SIG-M5 treated with dmso at 0.1 percent for 504 hours (cell line): ENCODE measurements at regions not wholly inside any gene's neighbourhood (a gene's known extent, or its start where the extent isn't known, plus 50 kb on each side); places are given as distances from the start of the nearest gene placed in this dataset.

ENCODE experiments used
- DNase-seq: peaks from one replicate; lab custom pipeline; 2025; ENCODE audit not compliant: unreplicated experiment; lab: John Stamatoyannopoulos, UW

DNA sequence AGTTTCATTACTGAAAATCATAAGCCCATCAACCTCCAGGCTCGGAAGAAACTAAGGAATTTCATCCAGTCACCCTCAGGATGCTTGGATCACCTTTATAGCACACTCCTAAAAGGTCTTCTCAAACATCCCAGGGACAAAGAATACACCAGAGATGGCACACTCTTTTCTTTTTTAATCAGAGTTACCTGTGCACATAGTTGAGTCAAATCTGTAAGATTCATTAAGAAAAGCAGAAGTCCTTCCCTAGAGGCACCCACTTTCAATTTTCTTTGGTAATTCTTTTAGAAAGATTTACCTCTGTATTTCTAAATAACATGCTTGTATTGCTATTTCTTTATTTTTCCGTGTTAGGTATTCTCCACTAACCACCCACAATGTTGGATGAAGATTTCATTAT is 50.6 kb upstream of the IL6 start:
- DNase-seq: no peak

DNA sequence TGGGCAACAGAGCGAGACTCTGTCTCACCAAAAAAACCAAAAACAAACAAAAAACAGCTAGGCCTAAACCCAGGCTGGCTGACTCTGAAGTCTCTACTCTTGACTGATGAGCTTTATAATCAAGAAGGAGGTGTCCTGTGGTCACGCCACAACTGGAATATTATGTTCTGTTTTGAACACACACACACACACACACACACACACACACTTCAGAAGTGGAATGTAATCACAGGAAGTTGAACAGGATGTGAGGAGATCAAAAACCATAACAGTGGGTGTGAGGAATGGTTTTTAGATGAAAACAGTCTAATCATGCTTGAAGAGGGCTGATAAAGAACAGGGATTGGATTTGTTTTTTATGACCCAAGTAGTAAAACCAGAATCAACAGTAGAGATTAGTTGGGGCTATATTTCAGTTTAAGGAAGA is 51.1 kb upstream of the IL6 start:
- DNase-seq: no peak

DNA sequence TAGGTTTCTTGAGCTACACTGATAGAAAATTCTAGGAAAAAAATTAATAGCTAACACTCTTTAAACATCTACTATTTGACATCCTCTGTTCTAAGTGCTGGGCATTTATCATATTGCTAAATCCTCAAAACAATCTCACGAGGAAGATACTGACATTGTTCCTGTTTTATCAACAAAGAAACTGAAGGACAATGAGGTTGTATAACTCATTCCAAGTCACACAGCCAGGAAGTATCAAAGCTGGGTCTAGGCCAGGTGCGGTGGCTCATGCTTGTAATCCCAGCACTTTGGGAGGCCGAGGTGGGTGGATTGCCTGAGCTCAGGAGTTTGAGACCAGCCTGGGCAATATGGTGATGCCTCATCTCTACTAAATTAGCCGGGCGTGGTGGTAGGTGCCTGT is 51.6 kb upstream of the IL6 start:
- DNase-seq: no peak

DNA sequence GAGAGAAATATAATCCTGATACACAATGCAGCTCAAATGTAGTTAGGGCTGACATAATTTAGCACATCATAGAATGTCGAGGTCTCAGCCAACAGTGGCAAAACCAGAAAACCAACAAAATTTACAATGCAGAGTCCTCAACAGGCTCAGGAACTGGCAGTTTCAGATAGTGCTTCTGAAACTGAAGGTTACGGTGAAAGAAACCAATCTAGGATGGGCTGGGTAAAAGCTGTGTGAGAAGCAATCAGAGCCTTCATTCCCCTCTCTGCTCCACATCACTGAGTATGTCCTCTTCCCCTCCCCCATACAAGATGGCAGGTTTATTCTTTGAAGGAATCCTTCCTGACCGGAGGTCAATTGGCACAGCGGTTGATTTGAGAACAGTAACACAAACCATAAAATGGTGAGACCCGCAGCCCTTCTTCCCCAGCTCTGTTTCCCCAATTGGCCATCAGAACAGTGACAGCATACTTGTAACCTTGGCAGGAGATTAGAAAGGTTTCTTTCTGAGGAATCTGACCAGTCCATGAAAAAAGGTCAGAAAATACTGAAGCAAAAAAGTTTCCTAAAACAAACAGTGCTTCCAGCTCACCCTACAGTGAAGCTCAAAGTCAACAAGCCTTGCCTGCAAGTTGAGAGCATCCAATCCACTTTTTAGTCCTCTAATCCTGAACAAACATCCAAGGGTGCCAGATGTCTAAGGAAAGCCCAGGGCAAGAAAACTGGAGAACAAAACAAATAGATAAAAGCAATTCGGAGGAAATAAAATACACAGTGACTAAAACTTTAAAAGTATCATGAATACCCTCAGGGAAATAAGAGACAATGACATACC is 53.9 kb upstream of the IL6 start:
- DNase-seq: no peak

DNA sequence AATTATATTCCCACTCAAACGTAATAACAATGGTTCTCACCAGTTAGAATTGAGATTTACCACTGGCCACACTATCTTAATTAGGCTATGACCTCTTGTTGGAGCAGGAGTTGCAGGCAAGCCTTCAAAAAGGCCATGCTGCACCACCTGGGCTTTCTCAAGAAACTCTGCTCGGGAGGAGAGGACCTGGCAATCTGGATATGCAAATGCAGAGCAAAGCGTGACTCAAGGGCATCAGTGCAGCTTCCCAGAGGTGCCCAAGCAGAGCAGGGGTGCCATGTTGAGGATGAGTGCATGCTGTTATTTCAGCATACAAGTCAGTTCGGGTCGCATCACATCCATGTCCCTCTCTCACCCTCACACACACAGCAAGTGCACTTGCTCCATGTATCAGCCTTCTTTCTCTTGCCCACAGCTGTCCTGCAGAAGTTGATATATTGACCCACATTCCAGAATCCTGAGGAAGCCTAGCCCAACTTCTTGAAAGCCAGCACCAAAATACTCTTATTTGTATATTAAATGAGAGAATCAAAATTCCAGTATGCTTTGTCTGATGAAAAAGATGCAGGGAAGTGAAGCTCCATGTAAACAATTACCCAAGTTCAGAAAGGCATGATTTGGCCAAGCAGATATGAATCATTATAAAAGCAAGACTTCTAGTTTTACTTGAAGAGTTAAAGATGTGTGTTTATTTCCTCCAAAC is 55.7 kb upstream of the IL6 start:
- no peak for DNase-seq

DNA sequence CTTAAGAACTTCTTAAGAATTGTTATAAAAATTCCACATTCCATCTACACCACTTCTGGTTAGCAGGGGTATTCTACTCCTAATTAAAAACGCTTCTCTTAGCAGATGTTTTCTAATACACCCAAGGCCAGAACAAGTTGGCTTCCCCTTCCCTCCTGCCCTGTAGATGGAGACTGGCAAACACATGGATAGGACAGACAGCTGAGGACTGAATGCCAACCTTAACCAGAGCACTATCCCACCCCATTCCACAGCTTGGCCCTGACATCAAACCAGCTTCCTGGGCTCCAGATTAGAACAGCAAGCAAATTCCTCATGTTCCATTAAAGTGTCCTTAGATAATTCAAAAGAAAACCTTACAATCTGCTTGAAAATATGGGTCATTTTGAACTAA is 56.6 kb upstream of the IL6 start:
- DNase-seq: no peak

DNA sequence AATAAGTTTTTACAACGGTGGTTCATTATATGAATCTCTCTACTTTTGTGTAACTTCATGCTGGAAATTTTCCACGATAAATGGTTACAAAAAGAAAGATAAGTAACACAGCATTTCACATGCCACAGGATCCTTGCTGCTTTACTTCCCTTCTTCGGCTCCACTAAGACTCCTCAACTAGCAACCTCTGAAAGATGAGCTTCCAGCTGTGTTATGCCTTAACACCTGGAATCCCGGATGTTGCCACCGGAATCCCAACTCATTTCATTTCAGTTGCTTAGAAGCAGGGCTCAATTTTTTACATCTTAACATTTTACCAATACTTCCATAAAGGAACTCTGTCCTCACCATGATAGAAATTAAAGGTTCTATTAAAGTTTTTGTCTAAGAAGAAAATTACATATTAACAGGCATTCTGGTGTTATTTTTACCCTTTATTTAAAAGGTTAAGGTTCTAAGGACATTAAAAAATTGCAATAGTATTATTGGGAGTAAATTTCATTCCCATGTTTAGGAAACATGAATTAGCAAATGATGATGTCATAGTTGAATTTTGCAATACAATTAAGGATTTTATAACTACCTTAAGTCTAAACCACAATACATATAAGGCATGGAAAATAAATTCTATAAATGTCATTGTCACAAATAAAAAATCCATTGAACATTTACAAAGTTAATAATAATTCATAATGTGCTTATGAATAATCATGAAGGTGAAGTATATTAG is 57.1 kb upstream of the IL6 start:
- no peak for DNase-seq

DNA sequence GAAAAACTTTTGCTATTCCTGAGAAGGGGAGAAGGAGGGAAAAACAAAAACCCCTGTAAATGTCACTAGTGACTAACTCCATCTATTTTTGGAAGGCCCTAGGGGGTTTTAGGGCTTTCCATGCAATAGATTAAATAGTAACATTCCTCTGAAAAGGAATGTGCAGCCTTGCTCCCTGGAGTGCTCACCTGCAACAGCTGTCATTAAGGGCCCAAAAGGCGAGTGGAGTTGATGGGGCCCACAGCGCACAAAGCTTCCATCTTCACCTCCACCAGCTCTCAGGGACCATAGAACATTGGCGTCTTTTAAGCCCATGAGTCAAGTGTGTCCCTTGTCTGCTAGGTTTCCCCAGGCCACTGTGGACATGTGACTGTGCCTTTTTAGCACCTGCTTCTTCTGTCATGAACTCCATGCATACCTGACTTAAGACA is 58.0 kb upstream of the IL6 start:
- DNase-seq: no peak

DNA sequence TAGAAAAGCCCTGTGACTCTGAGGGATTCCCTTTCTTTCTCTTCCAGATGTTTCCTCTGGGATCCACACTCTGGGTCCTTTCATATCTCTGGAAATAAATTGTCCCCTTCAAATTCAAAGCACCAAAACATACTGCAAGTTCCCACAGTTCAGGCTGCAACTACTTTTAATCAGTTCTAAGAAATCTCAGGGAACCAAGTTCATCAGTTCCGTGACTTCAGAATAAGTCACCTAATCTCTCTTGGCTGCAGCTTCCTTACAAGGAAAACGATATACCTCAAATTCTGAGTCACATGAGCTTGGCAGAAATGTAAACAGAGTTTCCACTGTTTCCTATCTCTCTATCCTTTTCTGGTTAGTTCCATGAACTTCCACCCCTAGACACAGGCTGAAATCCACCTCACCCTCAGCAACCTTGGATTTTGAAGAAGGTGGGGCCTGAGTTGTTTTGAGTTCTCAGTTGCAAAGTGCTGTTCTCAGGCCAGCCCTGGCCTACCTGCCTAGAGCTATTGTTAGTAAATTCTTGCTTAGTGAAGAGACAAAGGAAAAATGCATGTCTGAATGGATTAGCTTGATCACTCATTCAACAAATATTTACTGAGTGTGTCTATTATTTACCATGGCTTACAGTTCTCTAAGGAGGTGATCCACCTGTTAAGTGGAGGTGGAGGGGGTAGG is 59.3 kb upstream of the IL6 start:
- DNase-seq: no peak

DNA sequence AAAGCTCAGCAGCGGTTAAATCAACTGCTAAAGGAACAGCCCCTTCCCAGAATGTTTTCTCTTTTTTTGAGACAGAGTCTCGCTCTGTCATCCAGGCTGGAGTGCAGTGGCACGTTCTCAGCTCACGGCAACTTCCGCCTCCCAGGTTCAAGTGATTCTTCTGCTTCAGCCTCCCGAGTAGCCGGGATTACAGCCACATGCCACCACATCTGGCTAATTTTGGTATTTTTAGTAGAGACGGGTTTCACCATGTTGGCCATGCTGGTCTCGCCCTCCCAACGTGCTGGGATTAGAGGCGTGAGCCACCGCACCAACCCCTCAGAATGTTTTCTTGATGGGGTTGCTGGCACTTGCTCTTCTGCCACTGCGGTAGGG is 59.8 kb upstream of the IL6 start:
- no peak for DNase-seq

DNA sequence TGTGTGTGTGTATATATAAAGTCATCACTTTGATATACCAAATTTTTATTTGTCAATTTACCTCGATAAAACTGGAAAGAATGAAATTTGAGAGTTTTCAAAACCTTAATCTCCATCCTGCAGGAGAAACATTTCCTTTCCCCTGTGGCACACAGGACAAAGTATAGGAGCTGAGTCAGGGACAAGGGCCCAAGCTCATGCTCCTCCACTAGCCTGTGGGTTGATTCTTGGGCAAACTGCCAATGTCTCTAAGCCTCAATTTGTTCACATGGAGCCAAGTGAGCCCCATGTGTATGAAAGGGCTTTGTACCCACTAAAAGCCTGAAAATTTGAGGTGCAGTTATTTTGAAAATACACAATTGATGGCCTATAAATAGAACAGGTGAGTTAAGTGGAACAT is 60.3 kb upstream of the IL6 start:
- no peak for DNase-seq

DNA sequence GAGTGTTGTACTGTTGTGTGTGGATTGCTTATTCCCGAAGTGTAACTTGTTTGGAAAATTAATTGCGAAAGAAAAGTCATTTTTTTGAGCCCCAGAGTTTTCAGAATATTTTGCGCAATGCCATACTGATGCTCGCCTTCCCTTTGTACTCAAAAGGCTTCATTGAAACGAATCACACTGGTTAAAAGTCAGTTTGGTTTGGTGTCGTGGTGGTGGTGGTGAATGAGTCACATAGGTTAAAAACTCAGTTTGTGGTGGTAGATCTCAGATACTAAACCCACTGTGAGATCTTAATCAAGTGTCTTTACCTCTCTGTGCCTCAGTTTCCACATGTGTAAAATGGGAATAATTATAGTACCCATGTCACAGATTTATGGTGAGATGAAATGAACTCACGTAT is 61.1 kb upstream of the IL6 start:
- no peak for DNase-seq

DNA sequence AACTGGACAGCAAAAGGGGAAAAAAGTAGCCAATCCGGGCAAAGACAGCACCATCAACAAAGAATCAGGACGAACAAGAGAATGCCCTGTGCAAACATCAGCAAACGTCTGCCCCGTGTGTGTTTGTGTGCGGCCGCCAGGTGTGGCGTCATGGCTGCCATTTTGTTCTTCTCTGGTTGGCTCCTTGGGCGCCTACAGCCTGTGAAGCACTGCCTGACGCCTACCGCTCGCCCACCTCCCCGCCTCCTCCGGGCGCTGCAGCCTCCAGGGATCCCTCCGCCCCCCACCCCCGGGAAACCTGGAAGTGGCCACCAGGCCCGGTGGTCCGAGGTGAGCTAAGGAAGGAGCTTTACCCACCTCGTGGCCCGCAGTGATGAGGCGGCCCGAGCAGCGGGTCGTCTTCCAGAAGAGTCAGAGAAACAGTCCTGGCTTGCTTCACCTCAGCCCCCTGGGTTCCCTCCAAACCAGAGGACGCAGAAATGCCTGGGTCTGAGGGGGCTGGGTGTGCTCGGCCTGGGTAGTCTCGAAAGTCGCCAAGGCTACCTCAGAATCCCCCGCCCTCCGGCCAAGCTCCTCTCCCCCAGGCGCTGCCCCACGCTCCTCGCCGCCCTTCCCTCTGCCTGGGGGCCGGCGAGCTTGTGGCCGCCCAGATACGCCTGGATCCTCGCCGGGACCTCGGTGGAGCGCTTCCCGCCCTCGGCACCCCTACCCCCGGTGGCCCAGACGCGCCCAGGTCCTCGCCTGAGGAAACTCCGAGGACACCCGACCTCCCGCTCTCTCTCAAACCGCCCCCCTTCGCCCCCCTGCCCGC is 61.8 kb upstream of the IL6 start:
- no peak for DNase-seq

DNA sequence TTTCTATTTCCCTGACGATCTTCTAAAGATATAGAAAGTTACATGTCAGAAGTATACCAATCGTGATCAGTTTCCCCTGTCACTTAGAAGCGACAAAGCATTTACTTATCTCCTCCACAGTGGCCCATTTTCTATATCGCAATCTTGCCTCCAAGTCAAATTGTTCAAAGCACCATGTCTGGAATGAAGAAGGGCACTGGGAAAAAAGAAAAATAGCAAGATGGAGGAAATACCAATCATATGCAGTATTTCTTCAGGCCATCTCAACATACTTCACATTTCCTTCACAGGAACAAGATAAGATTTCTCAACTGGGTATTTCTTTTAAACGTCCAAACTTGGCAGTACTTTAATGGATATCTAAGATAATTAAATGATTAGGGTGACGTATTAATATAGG is 63.3 kb upstream of the IL6 start:
- DNase-seq: no peak

DNA sequence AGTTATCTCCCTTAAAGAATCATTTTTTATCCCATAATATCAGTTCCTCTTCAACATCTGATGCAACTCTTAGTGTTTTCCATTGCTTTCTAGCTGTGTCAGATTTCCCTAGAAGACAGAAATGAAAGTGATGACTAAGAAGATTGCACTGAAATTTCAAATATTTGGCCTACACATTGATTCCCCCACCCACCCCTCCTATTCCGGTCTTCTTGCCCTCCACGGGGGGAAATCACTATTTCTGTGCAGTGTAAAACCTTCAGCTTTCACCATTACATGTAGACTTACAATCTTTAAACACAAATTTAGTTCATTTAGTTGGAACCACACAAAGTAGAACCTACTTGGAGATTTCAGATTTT is 63.7 kb upstream of the IL6 start:
- DNase-seq: peak; percentile 86

DNA sequence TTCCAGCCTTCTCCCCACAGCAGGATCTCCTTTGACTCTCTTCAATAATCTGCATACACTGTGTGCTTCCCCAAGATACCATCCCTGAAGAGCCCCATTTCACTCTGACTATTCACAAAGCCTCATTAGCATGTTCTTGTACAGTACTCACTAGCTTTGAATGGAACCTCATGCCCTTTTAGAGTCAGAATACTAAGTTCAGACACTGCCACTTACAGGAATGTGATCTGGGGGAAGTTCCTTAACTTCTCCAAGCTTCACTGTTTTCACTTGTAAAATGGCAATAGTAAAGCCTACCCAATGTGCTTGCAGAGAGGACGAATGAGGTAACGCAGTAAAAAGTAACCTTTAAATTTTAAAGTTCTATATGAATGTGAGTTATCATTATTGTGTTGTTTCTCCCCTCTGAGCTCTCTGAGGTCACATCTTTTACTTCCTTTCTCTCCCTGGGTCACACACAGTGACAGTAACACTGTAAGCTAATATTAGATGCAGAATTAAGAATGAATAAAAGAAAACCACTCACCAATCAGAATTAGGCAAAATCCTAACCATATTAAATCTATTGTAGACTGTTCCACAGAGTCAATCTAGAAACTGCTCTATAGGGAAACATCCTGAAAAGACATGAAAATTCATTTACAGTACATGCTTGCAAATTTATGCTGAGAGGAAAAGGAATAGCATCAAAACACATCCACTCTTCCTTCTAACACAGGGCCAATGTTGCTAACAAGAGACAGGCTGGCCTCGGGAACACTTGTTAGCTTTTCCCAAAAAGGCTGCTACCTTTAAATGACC is 64.2 kb upstream of the IL6 start:
- DNase-seq: no peak

DNA sequence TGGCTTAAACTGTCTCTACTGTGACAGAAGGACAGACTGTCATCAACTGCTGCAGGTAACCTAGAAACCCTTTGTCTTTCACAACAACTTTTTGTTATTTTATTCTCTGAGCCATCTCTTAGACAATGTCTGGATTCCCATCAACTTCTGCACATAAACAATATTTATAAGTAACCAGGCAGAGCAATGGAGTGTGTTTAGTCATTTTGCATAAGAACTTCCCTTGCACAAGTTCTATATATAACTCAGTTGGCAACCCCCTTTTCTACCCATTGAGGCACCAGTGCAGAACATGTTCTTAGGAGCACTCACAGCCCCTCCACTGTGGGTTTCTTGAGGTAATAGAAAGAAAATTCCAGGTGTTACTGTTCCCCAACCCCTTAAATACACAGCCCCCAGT is 65.0 kb upstream of the IL6 start:
- DNase-seq: peak; percentile 46

DNA sequence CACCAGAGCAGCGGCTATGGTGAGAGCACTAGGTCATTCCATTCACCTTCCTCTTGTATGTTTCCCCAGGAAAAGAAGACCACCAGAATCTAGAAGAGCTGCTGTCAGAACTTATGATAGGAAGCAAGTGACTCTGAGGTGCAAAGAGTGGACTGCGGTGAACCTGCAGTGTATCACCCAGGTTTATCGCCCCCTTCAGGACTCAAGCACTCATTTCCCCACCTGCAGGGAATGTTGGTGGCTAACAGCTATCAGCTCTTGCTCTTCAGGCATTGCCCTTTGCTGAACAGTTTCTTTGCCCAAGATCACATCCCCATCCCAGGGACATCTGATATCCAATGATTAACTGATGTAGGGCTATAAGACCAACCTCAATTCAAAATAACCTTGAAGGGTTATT is 66.3 kb upstream of the IL6 start:
- no peak for DNase-seq

DNA sequence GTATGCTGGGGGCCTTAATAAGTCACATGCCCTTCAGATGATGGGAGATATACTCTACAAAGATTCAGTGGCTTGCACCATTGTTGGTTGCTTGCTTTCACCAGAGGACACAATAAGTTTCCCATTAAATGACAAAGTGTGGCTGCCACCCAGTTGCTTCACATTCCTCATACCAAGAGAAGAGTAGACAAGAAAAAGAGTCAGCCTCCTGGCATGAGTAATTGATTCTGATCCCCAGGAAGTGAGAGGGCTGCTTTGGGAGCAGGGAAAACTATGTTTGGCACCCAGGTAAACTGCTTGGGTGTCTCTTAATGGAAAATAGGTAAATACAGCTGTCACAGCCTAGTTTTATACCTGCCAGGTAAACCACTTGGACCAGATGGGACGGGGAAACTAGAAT is 66.7 kb upstream of the IL6 start:
- no peak for DNase-seq

DNA sequence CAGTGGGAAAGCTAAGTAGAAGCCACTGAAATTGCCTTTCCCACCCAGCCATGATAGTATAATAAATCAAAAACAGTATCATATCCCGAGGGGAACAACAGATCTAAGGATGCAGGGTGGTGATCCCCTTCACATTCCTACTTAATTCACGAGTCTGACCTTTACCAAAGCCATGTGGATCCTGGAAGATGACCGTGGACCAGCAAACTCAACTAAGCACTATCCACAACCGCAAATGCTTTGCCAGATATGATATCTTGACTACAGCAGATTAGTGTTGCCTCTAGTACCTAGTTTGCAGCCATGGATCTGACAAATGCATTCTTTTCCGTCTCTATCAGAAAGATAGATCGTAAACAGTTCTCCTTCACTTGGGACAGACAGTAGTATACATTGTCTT is 67.3 kb upstream of the IL6 start:
- DNase-seq: no peak
